Activated CD4-positive, CD25-positive, alpha-beta regulatory T cell treated with anti-CD3 and anti-CD28 coated beads, Interleukin-2, amount 50 U/mL, for 16 hours (primary cell): ENCODE measurements at regions not wholly inside any gene's neighbourhood (a gene's known extent, or its start where the extent isn't known, plus 50 kb on each side); places are given as distances from the start of the nearest gene placed in this dataset.

Experiments
- DNase-seq: peaks from one replicate; pipeline ENCODE4 v3.0.0-alpha.2; 2020; ENCODE audit warnings: low read depth, low spot score

GRCh38 chr17:72342627-72343527 lies 222.1 kb downstream of the SOX9 start:
- DNase-seq = no peak

GRCh38 chr17:72343911-72344310 lies 223.1 kb downstream of the SOX9 start:
- DNase-seq = no peak

GRCh38 chr17:72344613-72345012 lies 223.8 kb downstream of the SOX9 start:
- DNase-seq = no peak

GRCh38 chr17:72345088-72345487 lies 224.3 kb downstream of the SOX9 start:
- DNase-seq = no peak

- DNase-seq = no peak
Measured at GRCh38 chr17:72345536-72345935, 224.7 kb downstream of the SOX9 start.

- no peak for DNase-seq
Measured at GRCh38 chr17:72346306-72346705, 225.5 kb downstream of the SOX9 start.

GRCh38 chr17:72349011-72349410 lies 228.2 kb downstream of the SOX9 start:
- no peak for DNase-seq

GRCh38 chr17:72349491-72349995 lies 228.7 kb downstream of the SOX9 start:
- DNase-seq = no peak

GRCh38 chr17:72350073-72350472 lies 229.3 kb downstream of the SOX9 start:
- DNase-seq = no peak

GRCh38 chr17:72351365-72351764 lies 230.5 kb downstream of the SOX9 start:
- DNase-seq = no peak

- DNase-seq = no peak
Measured at GRCh38 chr17:72351884-72352346, 231.1 kb downstream of the SOX9 start.

GRCh38 chr17:72353502-72353901 lies 232.7 kb downstream of the SOX9 start:
- DNase-seq = no peak

- DNase-seq = no peak
Measured at GRCh38 chr17:72354071-72354470, 233.3 kb downstream of the SOX9 start.

GRCh38 chr17:72357764-72358365 lies 237.0 kb downstream of the SOX9 start:
- DNase-seq = no peak

GRCh38 chr17:72358465-72358864 lies 237.6 kb downstream of the SOX9 start:
- no peak for DNase-seq

- DNase-seq = no peak
Measured at GRCh38 chr17:72359274-72359673, 238.5 kb downstream of the SOX9 start.

GRCh38 chr17:72359811-72360210 lies 239.0 kb downstream of the SOX9 start:
- DNase-seq = no peak

GRCh38 chr17:72360386-72360940 lies 239.6 kb downstream of the SOX9 start:
- no peak for DNase-seq

- DNase-seq = no peak
Measured at GRCh38 chr17:72361892-72362291, 241.1 kb downstream of the SOX9 start.

GRCh38 chr17:72362376-72363088 lies 241.7 kb downstream of the SOX9 start:
- no peak for DNase-seq

- DNase-seq = no peak
Measured at GRCh38 chr17:72363089-72363610, 242.3 kb downstream of the SOX9 start.
